ENCODE measurements at regions not wholly inside any gene's neighbourhood (a gene's known extent, or its start where the extent isn't known, plus 50 kb on each side); places are given as distances from the start of the nearest gene placed in this dataset.

- no peak for DNase-seq
These were observed 66.9 kb upstream of the PROK2 start for GRCh38 chr3:71851878-71852277.

DNA sequence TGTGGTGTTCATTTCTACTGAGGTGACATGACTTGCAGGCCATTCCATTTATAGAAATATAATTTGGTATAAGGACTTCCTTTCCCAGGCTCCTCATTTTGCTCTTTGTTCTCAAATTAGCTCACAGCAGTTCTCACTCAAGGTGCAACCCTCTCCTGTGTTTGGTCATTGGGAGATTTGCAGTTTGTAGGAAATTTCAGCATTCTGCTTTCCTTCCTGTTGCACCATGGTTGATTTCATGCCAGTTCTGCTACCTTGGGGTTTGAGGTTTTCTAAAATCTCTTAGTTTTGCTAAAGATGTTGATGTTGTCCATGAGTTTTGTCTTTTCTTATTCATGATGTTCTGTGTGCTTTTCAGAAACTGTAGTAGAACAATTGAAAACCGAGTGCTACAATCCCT is 65.7 kb upstream of the PROK2 start:
- no peak for DNase-seq

GRCh38 chr3:71849681-71850080 is 64.7 kb upstream of the PROK2 start:
- DNase-seq = no peak

DNA sequence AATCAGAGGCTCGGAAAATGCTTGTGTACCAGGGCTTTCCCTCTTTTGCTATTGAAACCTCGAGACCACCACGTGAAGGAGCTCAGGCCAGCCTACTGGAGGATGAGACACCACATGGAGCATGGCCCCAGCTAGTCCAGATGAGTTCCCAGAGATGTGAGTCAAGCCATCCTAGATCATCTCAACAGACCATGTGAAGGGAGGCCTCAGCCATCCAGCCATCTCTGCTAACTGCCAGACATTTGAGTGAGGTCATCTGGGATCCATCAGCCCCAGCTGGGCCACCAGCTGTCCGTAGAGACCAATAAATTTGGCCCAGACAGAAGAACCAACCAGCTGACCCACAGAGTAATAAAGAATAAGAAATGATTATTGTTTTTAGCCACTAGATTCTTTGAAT is 62.8 kb upstream of the PROK2 start:
- DNase-seq = no peak

DNA sequence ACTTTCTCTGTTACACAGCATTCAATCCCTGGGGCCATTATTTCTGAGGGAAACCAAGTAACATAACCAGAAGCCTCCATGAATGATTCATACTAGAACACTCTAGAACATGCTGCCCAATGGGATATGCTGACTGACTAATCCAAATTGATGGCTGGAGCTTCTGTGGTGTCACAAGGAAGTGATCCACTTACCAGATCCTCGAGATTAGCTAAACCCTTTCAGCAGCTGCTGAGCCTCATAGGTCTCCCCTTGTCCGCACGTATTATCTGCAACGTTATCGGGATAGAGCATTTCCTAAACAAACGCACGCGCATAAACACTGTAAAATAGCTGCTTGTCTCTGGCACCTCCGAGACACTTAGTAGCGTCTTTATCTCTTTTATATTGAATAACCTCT is 61.2 kb upstream of the PROK2 start:
- no peak for DNase-seq

DNA sequence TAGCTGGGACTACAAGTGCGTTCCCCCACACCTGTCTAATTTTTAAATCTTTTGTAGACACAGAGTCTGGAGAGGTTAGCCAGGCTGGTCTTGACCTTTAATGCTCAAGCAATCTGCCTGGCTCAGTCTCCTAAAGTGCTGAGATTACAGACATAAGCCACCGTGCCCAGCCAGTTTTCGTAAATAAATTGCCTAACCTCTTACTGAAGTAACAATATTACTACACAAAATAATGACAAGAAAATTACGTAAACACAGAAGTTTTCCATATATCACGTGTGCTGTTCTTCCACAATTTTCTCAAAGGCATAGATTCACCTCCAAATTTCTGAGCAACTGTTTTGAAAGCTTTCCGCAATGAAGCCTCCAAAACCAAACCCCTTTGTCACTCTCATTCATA is 58.1 kb upstream of the PROK2 start:
- DNase-seq = no peak

DNA sequence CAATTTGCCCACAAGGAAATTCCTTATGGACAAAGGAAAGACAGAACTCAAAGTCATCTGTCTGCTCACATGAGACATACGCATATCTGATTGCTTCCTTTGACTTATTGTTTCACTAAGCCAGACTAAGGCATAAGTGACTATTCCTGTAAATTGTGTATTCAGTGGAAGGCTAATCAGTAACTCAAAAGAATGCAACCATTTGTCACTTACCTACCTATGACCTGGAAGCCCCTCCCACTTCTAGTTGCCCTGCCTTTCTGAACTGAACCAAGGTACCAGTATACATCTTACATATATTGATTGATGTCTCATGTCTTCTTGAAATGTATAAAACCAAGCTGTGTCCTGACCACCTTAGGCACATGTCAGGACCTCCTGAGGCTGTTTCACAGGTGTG is 53.5 kb upstream of the PROK2 start:
- DNase-seq = no peak

Measured in NCI-H1092 treated with DMSO at 0.1 percent for 48 hours (cell line).